Left lung (tissue), 4 donors: ENCODE measurements at regions not wholly inside any gene's neighbourhood (a gene's known extent, or its start where the extent isn't known, plus 50 kb on each side); places are given as distances from the start of the nearest gene placed in this dataset.
"Not testable (repeated sequence)": the region's sequence is repeated elsewhere in the genome, so short reads cannot be mapped to it uniquely, and the experiment has no call there.

Source experiments
- ATAC-seq: fragments of 200-7000 bp; cut with Tn5 transposase; one replicate; pipeline ENCODE4 v1.9.1; 2020; ENCODE audit warnings: moderate library complexity
- DNase-seq, 4 donors: peaks; one replicate each; pipeline ENCODE4 v3.0.0-alpha.2; 2013 to 2020
- H3K27ac ChIP-seq, 2 donors: fragments of 200-600 bp; sonication (generic) in 1 of 2; one replicate each; pipeline versions ENCODE4 v1.5.0 to v1.8.0; 2020 to 2021
- H3K27me3 ChIP-seq, 2 donors: fragments of 200-600 bp; sonication (generic) in 1 of 2; one replicate each; pipeline versions ENCODE4 v1.5.0 to v1.8.0; 2020 to 2021
- H3K36me3 ChIP-seq, 2 donors: fragments of 200-600 bp; sonication (generic) in 1 of 2; one replicate each; pipeline versions ENCODE4 v1.5.0 to v1.8.0; 2020 to 2021
- H3K4me1 ChIP-seq, 2 donors: fragments of 200-600 bp; one replicate each; pipeline ENCODE4 v1.8.0; 2021
- H3K4me3 ChIP-seq, 2 donors: fragments of 200-600 bp; sonication (generic) in 1 of 2; one replicate each; pipeline versions ENCODE4 v1.5.0 to v1.8.0; 2020 to 2021; ENCODE audit warnings: mild to moderate bottlenecking in 1 of 2
- H3K9me3 ChIP-seq, 2 donors: fragments of 200-600 bp; sonication (generic) in 1 of 2; one replicate each; pipeline versions ENCODE4 v1.5.0 to v1.8.0; 2020 to 2021
- intact Hi-C, 2 donors: fragments of 100-400 bp; cut with DNase I; formaldehyde crosslinking; loops; one replicate each; pipeline versions ENCODE4 v1.11.2 to v1.14.2; 2022
- TF ChIP-seq, protein P1 (sequence below), 2 donors: fragments of 200-600 bp; sonication (generic) in 1 of 2; IDR thresholded peaks; one replicate each; pipeline versions ENCODE4 v1.5.0 to v1.8.0; 2021; ENCODE audit warnings: antibody characterized with exemption in 2 of 2
- donor health status: DM: no; HTN: yes; CAD: no.
- donor health status: DM: no; HTN: no; CAD: no.

DNA sequence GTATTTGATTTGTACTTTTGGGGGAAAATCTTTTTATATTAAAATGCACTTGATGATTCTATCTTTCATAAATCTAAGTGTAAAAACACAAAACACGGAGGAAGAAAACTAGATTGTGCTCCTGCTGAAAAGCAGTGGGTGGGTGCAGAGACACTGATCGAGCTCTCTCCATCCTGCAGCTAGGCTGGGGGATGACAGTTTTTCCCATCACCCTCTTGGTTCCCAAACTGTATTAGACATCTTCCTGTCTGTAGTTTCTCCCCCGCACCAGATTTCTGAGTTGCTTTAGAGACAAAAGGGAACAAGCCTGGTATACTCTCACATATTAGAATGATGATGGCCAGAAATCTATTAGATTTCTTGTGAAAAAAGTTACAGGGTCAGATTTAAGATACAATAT, 99.6 kb downstream of the FAM114A2 start:
- no peaks in the 10 kb centered on the region for H3K36me3 ChIP-seq
- DNase-seq (no peak), ATAC-seq (no peak)
- H3K4me3 ChIP-seq, result no peak overlapping the region
- no peaks in the 10 kb centered on the region for H3K4me1 ChIP-seq
- intact Hi-C loops, result no loop called here
- H3K9me3 ChIP-seq, result peaks cover 0 to 67% of the 10 kb centered on the region in 2 donors
- no peak overlapping the region for H3K27ac ChIP-seq
- H3K27me3 ChIP-seq, result no peaks in the 10 kb centered on the region
- TF ChIP-seq, protein P1, sequence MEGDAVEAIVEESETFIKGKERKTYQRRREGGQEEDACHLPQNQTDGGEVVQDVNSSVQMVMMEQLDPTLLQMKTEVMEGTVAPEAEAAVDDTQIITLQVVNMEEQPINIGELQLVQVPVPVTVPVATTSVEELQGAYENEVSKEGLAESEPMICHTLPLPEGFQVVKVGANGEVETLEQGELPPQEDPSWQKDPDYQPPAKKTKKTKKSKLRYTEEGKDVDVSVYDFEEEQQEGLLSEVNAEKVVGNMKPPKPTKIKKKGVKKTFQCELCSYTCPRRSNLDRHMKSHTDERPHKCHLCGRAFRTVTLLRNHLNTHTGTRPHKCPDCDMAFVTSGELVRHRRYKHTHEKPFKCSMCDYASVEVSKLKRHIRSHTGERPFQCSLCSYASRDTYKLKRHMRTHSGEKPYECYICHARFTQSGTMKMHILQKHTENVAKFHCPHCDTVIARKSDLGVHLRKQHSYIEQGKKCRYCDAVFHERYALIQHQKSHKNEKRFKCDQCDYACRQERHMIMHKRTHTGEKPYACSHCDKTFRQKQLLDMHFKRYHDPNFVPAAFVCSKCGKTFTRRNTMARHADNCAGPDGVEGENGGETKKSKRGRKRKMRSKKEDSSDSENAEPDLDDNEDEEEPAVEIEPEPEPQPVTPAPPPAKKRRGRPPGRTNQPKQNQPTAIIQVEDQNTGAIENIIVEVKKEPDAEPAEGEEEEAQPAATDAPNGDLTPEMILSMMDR (IDR thresholded peaks at IDR 0.05), result no peak

- Histone ChIP-seq H3K27me3 (no peaks in the 10 kb centered on the region), H3K4me3 (no peak overlapping the region), H3K27ac (no peak overlapping the region), H3K36me3 (no peaks in the 10 kb centered on the region), H3K4me1 (no peaks in the 10 kb centered on the region), H3K9me3 (peaks cover 0 to 68% of the 10 kb centered on the region in 2 donors)
- ATAC-seq (no peak), DNase-seq (no peak)
- TF ChIP-seq, protein P1 (IDR thresholded peaks at IDR 0.05), result no peak
- intact Hi-C loops, result no loop called here
These were observed 100.4 kb downstream of the FAM114A2 start for GRCh38 chr5:153938191-153938842.

- Histone ChIP-seq H3K36me3 (no peaks in the 10 kb centered on the region), H3K4me1 (no peaks in the 10 kb centered on the region), H3K9me3 (peaks cover 0 to 67% of the 10 kb centered on the region in 2 donors), H3K27ac (no peak overlapping the region), H3K27me3 (no peaks in the 10 kb centered on the region), H3K4me3 (no peak overlapping the region)
- intact Hi-C loops, result no loop called here
- TF ChIP-seq, protein P1 (IDR thresholded peaks at IDR 0.05), result no peak
- ATAC-seq (no peak), DNase-seq (no peak)
These were observed 101.0 kb downstream of the FAM114A2 start for GRCh38 chr5:153937661-153938060.

DNA sequence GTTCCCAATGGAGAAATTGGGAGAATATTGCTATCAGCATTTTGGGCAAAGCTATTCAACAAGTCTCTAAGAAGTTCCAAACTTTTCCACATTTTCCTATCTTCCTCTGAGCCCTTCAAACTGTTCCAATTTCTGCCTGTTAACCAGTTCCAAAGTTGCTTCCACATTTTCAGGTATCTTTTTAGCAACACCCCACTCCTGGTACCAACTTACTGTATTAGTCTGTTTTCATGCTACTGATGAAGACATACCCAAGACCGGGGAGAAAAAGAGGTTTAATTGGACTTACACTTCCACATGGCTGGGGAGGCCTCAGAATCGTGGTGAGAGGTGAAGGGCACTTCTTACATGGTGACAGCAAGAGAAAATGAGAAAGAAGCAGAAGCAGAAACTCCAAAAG, 103.6 kb downstream of the FAM114A2 start:
- H3K4me1 ChIP-seq, DNase-seq, intact Hi-C loops, H3K27me3 ChIP-seq, ATAC-seq, H3K27ac ChIP-seq, H3K36me3 ChIP-seq, H3K4me3 ChIP-seq: not testable (repeated sequence)
- peaks cover 0 to 42% of the 10 kb centered on the region in 2 donors for H3K9me3 ChIP-seq

DNA sequence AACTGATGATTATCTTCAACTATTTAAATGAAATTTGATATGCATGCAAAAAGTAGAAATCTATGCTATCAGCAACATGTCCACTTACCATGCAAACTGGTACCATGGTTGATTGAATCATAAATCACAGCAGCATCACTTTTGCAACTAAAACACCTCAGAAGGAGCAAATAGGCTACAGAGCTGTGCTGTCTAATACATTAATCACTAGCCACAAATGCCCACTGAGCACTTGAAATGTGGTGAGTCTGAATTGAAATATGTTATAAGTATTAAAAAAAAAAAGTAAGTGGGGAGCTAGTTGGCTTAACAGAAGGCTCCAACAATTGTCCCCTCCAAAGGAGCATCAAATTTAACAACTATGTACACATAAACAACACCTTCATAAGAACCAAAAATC, 112.5 kb downstream of the FAM114A2 start:
- Histone ChIP-seq H3K36me3 (no peaks in the 10 kb centered on the region), H3K27ac (no peak overlapping the region), H3K4me1 (no peaks in the 10 kb centered on the region), H3K4me3 (no peak overlapping the region), H3K9me3 (no peaks in the 10 kb centered on the region), H3K27me3 (no peaks in the 10 kb centered on the region)
- TF ChIP-seq, protein P1 (IDR thresholded peaks at IDR 0.05), result no peak
- DNase-seq, result no peak
- ATAC-seq, result no peak
- intact Hi-C loops, result no loop called here

DNA sequence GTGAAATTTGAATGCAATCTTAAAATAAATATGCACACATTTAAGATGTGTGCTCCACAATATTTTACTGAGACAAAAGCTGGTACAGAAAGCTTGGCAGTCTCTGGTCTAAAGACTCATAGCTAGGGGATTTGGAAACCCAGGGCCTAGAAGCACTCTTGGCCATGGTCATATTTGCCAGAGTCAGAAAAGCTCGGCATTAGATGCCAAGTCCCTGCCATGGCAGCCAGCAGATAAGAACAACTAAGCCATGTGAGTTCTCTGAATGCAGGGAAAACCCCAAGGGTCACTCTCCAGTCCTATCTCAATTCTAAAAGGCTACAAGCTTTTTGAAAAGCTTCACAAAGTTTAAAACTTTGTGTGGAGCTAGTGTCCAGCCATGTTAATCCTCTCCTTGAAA, 119.5 kb downstream of the FAM114A2 start:
- TF ChIP-seq, protein P1 (IDR thresholded peaks at IDR 0.05), result no peak
- DNase-seq (no peak), ATAC-seq (no peak)
- H3K4me1 ChIP-seq, result no peaks in the 10 kb centered on the region
- no peaks in the 10 kb centered on the region for H3K36me3 ChIP-seq
- no peaks in the 10 kb centered on the region for H3K27me3 ChIP-seq
- H3K27ac ChIP-seq, result no peak overlapping the region
- H3K4me3 ChIP-seq, result no peak overlapping the region
- intact Hi-C loops, result no loop called here
- H3K9me3 ChIP-seq, result peaks cover 0 to 14% of the 10 kb centered on the region in 2 donors
